Neutrophil (primary cell): ENCODE measurements at regions not wholly inside any gene's neighbourhood (a gene's known extent, or its start where the extent isn't known, plus 50 kb on each side); places are given as distances from the start of the nearest gene placed in this dataset.

Source experiments
- H3K27ac ChIP-seq: fragments of 200-600 bp; sonication (generic); 2 replicates; pipeline ENCODE4 v1.5.1; 2016; ENCODE audit warnings: mild to moderate bottlenecking, moderate library complexity
- H3K27me3 ChIP-seq: fragments of 200-600 bp; sonication (generic); 2 replicates; pipeline ENCODE4 v1.6.0; 2016; ENCODE audit warnings: mild to moderate bottlenecking
- H3K36me3 ChIP-seq: fragments of 200-600 bp; sonication (generic); 2 replicates; pipeline ENCODE4 v1.5.1; 2017
- H3K4me1 ChIP-seq, 2 experiments: fragments of 200-600 bp in 1 of 2; sonication (generic) in 1 of 2; 1 replicate in 1 of 2; 2 replicates in 1 of 2; pipeline versions ENCODE4 v1.5.1 to v1.6.1; 2013 to 2016; ENCODE audit warnings: low read depth in 1 of 2, low read length in 1 of 2, mild to moderate bottlenecking in 1 of 2, moderate library complexity in 1 of 2; ENCODE audit not compliant: control insufficient read depth in 1 of 2, insufficient read depth in 1 of 2
- H3K4me3 ChIP-seq, 2 experiments: fragments of 200-600 bp in 1 of 2; sonication (generic) in 1 of 2; 1 replicate in 1 of 2; 2 replicates in 1 of 2; pipeline ENCODE4 v1.5.1; 2013 to 2016; ENCODE audit warnings: low read depth in 1 of 2, low read length in 1 of 2, mild to moderate bottlenecking in 1 of 2, moderate library complexity in 1 of 2
- H3K9me3 ChIP-seq: fragments of 200-600 bp; sonication (generic); 2 replicates; pipeline ENCODE4 v1.5.1; 2016
- TF ChIP-seq, protein P1 (sequence below): fragments of 200-600 bp; sonication (generic); IDR thresholded peaks from 2 replicates; pipeline ENCODE4 v1.5.1; 2016; ENCODE audit warnings: antibody characterized with exemption

DNA sequence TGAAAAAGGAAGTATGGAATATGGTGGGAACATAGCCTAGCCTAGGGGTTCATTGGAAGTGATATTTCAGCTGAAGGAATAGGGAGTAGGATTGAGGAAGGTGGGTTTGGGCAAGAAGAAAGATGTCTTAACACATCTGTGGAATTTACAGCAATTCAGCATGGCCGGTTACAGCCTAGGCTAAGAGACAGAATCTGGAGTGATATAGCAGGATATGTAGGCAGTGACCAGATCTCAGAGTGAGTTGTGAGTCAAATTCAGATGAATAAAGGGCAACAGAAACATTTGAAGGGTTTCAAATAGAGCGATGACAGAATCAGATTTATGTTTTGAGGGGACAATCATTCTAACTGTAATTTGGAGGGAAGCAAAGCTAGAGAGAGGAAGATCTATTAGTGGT, 199.0 kb upstream of the PRPS1L1 start:
- TF ChIP-seq, protein P1, sequence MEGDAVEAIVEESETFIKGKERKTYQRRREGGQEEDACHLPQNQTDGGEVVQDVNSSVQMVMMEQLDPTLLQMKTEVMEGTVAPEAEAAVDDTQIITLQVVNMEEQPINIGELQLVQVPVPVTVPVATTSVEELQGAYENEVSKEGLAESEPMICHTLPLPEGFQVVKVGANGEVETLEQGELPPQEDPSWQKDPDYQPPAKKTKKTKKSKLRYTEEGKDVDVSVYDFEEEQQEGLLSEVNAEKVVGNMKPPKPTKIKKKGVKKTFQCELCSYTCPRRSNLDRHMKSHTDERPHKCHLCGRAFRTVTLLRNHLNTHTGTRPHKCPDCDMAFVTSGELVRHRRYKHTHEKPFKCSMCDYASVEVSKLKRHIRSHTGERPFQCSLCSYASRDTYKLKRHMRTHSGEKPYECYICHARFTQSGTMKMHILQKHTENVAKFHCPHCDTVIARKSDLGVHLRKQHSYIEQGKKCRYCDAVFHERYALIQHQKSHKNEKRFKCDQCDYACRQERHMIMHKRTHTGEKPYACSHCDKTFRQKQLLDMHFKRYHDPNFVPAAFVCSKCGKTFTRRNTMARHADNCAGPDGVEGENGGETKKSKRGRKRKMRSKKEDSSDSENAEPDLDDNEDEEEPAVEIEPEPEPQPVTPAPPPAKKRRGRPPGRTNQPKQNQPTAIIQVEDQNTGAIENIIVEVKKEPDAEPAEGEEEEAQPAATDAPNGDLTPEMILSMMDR = no peak
- Histone ChIP-seq H3K27ac (no peak overlapping the region), H3K4me3 (no peak overlapping the region), H3K9me3 (no peaks in the 10 kb centered on the region), H3K4me1 (peaks cover 6 to 22% of the 10 kb centered on the region in 2 experiments), H3K27me3 (no peaks in the 10 kb centered on the region), H3K36me3 (no peaks in the 10 kb centered on the region)

DNA sequence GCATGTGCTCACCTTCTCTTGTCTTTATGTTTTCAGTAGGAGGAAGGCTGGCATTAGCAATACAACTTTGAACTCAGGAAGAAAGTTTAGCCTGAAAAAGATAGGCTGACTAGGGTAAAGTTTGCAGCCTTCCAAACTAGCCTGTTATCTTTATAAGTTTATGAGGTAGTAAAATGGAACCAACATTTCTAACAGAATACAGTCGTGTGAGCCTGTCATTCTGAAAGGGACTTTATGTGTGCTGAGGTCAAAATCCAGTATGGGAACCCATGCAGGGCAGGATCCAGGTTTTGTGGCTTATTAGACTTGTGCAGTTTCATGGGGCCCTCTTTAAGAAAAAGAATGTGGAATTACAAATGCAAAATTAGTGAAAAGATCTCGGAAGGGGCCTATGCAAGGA, 201.0 kb upstream of the PRPS1L1 start:
- no peak overlapping the region for H3K4me3 ChIP-seq
- H3K4me1 ChIP-seq = peaks cover 0 to 8% of the 10 kb centered on the region in 2 experiments
- H3K27me3 ChIP-seq = no peaks in the 10 kb centered on the region
- TF ChIP-seq, protein P1 = no peak
- no peak overlapping the region for H3K27ac ChIP-seq
- H3K9me3 ChIP-seq = no peaks in the 10 kb centered on the region
- no peaks in the 10 kb centered on the region for H3K36me3 ChIP-seq

DNA sequence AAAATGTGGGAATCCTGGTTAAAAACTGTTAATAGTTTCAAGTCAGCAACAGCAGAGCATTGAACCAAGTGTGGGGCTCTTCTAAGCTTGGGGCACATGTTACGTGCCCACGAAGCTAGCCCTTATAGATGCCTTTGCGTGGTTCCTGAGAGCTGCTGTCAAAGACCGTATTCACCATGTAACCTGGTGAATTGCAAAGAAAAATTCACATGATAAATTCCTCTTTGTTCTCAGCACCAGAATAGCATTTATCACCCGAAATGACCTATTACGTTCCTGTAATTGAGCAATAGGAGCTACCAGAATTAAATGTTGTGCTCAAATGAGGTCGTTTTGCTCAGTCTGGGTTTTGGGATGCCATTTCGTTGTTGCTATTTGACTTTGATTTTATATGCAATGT, 202.6 kb upstream of the PRPS1L1 start:
- TF ChIP-seq, protein P1 = no peak
- Histone ChIP-seq H3K27me3 (no peaks in the 10 kb centered on the region), H3K4me3 (no peak overlapping the region)

DNA sequence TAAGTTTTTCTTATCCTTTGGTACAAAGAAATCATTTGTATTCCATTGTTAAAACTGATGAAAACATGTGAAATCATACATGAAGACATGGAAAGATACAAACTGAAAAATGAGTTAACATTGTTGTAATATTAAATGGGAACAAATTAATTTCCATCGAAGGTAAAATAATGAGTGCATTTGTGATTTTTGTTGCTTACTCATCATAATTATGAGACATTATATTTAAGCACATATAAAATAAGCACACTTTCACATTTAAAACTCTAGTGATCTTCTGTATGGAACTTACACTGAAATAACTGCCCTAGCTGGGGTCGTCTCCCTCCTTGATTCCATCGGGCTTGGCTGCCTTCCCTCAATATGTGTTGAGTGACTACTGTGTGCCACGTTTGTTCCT, 204.2 kb upstream of the PRPS1L1 start:
- no peak overlapping the region for H3K27ac ChIP-seq

More for the DNA sequence above, 202.6 kb upstream of the PRPS1L1 start:
- Histone ChIP-seq H3K27ac (no peak overlapping the region), H3K36me3 (no peaks in the 10 kb centered on the region), H3K9me3 (no peaks in the 10 kb centered on the region), H3K4me1 (peaks cover 0 to 2% of the 10 kb centered on the region in 2 experiments)

DNA sequence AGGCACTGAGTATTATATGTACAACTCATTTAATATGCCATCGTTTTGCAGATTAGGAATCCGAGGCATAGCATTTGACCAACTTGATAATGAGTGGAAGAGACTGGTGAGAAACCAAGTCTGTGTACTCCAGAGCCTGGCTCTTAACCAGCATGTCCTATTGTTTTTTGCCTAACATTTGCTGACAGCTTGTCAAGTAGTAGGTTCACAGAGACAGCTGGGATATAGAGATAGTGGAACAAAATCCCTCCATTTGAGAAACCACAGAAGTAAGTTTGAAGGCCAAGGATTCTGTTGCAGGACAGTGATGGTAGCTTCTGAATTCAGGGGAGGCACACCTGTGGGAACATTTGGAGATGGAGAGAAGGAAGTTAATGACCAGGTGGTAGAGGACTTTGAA, 206.9 kb upstream of the PRPS1L1 start:
- no peaks in the 10 kb centered on the region for H3K9me3 ChIP-seq
- H3K4me3 ChIP-seq = no peak overlapping the region
- no peaks in the 10 kb centered on the region for H3K4me1 ChIP-seq
- H3K27me3 ChIP-seq = no peaks in the 10 kb centered on the region
- H3K36me3 ChIP-seq = no peaks in the 10 kb centered on the region
- no peak overlapping the region for H3K27ac ChIP-seq
- TF ChIP-seq, protein P1 = no peak

More for the DNA sequence above, 204.2 kb upstream of the PRPS1L1 start:
- Histone ChIP-seq H3K4me3 (no peak overlapping the region), H3K36me3 (no peaks in the 10 kb centered on the region), H3K4me1 (no peaks in the 10 kb centered on the region), H3K9me3 (no peaks in the 10 kb centered on the region), H3K27me3 (no peaks in the 10 kb centered on the region)
- TF ChIP-seq, protein P1 = no peak

DNA sequence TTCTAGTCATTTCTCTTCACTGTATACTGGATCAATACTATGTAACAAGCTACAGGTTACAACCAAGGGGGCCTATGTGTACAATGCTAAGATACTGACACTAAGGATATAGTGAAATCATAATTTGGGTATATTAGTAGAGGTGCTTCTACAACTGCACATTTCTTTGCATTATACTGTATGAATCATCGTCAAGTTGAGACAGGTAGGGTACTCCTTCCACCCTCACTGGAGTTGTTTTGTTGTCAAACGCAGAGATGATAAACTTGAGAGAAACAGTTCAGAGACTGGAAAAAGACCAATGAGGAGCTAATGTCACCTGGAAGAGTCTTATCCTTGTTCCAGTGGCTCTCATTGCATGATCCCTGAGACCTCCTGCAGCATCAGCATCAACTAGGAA, 208.2 kb upstream of the PRPS1L1 start:
- TF ChIP-seq, protein P1 = no peak
- Histone ChIP-seq H3K36me3 (no peaks in the 10 kb centered on the region), H3K4me3 (no peak overlapping the region), H3K9me3 (no peaks in the 10 kb centered on the region), H3K27ac (no peak overlapping the region), H3K4me1 (no peaks in the 10 kb centered on the region), H3K27me3 (no peaks in the 10 kb centered on the region)
